OCI-LY7 (cell line): ENCODE measurements at regions not wholly inside any gene's neighbourhood (a gene's known extent, or its start where the extent isn't known, plus 50 kb on each side); places are given as distances from the start of the nearest gene placed in this dataset.

Experiments used
- BruUV-seq: library from RNA; stranded (reverse); fragments of 400-500 nt; replicated peaks from 2 replicates; lab custom pipeline; 2021; lab: Mats Ljungman, UMichigan
- CTCF ChIA-PET: fragments of 300-600 bp; sonication (Branson Sonifier 250); formaldehyde crosslinking; loops from one replicate; lab custom pipeline; 2022; ENCODE audit warnings: antibody characterized with exemption; ENCODE audit not compliant: unreplicated experiment; lab: Charles Lee
- POLR2A ChIA-PET: fragments of 300-600 bp; sonication (Branson Sonifier 250); formaldehyde crosslinking; loops from one replicate; lab custom pipeline; 2022; ENCODE audit warnings: antibody characterized with exemption; lab: Charles Lee
- DNase-seq: peaks from one replicate; pipeline ENCODE4 v3.0.0-alpha.2; 2015; ENCODE audit warnings: low spot score
- H2AFZ ChIP-seq: fragments of 200-600 bp; sonication (generic), shearing (Covaris generic); 2 replicates; pipeline ENCODE4 v1.6.1; 2014; ENCODE audit warnings: mild to moderate bottlenecking, antibody characterized with exemption, low read length, moderate library complexity
- H3K27ac ChIP-seq: fragments of 200-600 bp; sonication (generic); 2 replicates; pipeline ENCODE4 v1.5.1; 2014; ENCODE audit warnings: mixed run types, low read depth, mild to moderate bottlenecking, moderate library complexity, low read length, inconsistent platforms; ENCODE audit not compliant: poor library complexity, severe bottlenecking
- H3K36me3 ChIP-seq: fragments of 200-600 bp; sonication (generic); 2 replicates; pipeline ENCODE4 v1.6.1; 2014; ENCODE audit warnings: mild to moderate bottlenecking, antibody characterized with exemption, low read length, moderate library complexity, mixed read lengths; ENCODE audit not compliant: insufficient read depth
- H3K4me1 ChIP-seq: fragments of 200-600 bp; sonication (generic); 2 replicates; pipeline ENCODE4 v1.5.1; 2014; ENCODE audit warnings: mild to moderate bottlenecking, low read length; ENCODE audit not compliant: insufficient read depth, poor library complexity, severe bottlenecking
- H3K4me2 ChIP-seq: fragments of 200-600 bp; sonication (generic); 2 replicates; pipeline ENCODE4 v1.6.1; 2014; ENCODE audit warnings: mild to moderate bottlenecking, low read length
- H3K4me3 ChIP-seq: fragments of 200-600 bp; sonication (generic); 2 replicates; pipeline ENCODE4 v1.5.1; 2014; ENCODE audit warnings: mild to moderate bottlenecking, low read depth, low read length; ENCODE audit not compliant: poor library complexity, severe bottlenecking
- H3K79me2 ChIP-seq: fragments of 200-600 bp; sonication (generic); 2 replicates; pipeline ENCODE4 v1.6.1; 2016; ENCODE audit warnings: low read depth, mild to moderate bottlenecking, low read length, moderate library complexity, mixed read lengths; ENCODE audit not compliant: insufficient read depth
- H3K9me2 ChIP-seq: fragments of 200-600 bp; sonication (generic); 2 replicates; pipeline ENCODE4 v1.6.1; 2016; ENCODE audit warnings: mild to moderate bottlenecking, low read length, mixed read lengths; ENCODE audit not compliant: insufficient read depth
- H3K9me3 ChIP-seq: fragments of 200-600 bp; sonication (generic); 2 replicates; pipeline ENCODE4 v1.6.1; 2014; ENCODE audit warnings: mild to moderate bottlenecking, mixed run types, low read length, mixed read lengths
- H4K20me1 ChIP-seq: fragments of 200-600 bp; sonication (generic); 2 replicates; pipeline ENCODE4 v1.6.1; 2014; ENCODE audit warnings: mild to moderate bottlenecking, antibody characterized with exemption, low read length, moderate library complexity, mixed read lengths; ENCODE audit not compliant: insufficient read depth
- EZH2phosphoT487 ChIP-seq: fragments of 200-600 bp; sonication (generic); IDR thresholded peaks from 2 replicates; pipeline ENCODE4 v1.6.1; 2018; ENCODE audit warnings: low read depth, borderline replicate concordance, mild to moderate bottlenecking, mixed run types, antibody characterized with exemption, low read length, moderate library complexity, mixed read lengths
- intact Hi-C: fragments of 100-400 bp; cut with micrococcal nuclease; formaldehyde crosslinking; loops from one replicate; pipeline ENCODE4 v1.10.0; 2022; ENCODE audit not compliant: unreplicated experiment
- TF ChIP-seq, protein P1 (sequence below): fragments of 200-600 bp; sonication (generic); conservative IDR thresholded peaks from 2 replicates; pipeline ENCODE4 v1.5.1; 2014; ENCODE audit warnings: mild to moderate bottlenecking, antibody characterized with exemption, low read length, moderate library complexity, mixed read lengths

DNA sequence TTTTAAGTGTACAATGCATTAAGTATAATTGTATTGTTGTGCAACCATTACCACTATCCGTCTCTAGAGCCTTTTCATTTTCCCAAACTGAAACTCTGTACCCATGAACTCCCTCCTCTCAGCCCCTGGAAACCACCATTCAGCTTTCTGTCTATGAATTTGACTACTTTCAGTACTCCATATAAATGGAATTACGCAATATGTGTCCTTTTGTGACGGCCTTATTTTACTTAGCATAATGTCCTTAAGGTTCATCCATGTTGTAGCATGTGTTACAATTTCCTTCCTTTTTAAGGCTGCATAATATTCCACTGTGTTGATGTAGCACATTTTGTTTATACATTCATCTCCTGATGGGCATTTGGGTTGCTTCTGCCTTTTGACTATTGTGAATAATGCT is 143.6 kb upstream of the KCNG1 start:
- no peak for DNase-seq
- H4K20me1 ChIP-seq: no peaks in the 10 kb centered on the region
- no peaks in the 10 kb centered on the region for H3K9me2 ChIP-seq
- BruUV-seq: no TSS peak
- TF ChIP-seq, protein P1, sequence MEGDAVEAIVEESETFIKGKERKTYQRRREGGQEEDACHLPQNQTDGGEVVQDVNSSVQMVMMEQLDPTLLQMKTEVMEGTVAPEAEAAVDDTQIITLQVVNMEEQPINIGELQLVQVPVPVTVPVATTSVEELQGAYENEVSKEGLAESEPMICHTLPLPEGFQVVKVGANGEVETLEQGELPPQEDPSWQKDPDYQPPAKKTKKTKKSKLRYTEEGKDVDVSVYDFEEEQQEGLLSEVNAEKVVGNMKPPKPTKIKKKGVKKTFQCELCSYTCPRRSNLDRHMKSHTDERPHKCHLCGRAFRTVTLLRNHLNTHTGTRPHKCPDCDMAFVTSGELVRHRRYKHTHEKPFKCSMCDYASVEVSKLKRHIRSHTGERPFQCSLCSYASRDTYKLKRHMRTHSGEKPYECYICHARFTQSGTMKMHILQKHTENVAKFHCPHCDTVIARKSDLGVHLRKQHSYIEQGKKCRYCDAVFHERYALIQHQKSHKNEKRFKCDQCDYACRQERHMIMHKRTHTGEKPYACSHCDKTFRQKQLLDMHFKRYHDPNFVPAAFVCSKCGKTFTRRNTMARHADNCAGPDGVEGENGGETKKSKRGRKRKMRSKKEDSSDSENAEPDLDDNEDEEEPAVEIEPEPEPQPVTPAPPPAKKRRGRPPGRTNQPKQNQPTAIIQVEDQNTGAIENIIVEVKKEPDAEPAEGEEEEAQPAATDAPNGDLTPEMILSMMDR: no peak
- TF ChIP-seq EZH2phosphoT487: no peak
- no peaks in the 10 kb centered on the region for H3K9me3 ChIP-seq
- ChIA-PET CTCF (no interaction called here), POLR2A (interaction anchor here (1.4 kb wide), 1 partner anchor 16 kb away, joined by 3 read pairs; no protein-coding TSS in a partner anchor)
- H3K79me2 ChIP-seq: no peaks in the 10 kb centered on the region
- no peak overlapping the region for H3K27ac ChIP-seq
- no peak overlapping the region for H3K4me3 ChIP-seq
- no peak overlapping the region for H3K4me2 ChIP-seq
- no peaks in the 10 kb centered on the region for H3K4me1 ChIP-seq
- no peaks in the 10 kb centered on the region for H3K36me3 ChIP-seq
- no peak overlapping the region for H2AFZ ChIP-seq
- intact Hi-C loops: no loop called here

DNA sequence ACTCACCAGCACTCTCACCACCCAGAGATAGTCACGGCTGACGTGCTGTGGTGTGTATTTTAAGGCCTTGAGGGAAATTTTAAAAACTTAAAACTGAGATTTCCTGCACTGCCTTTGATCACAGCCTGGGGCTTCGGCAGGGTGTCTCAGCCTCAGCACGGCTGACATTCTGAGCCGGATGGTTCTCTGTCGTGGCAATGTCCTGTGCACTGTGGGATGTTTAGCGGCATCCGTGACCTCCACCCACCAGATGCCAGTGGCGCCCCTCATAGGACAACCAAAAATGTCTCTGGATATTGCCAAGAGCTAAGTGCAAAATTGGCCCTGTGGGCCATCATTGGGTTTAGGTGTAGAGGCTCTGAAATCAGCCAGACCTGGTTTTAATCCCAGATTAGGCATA is 142.2 kb upstream of the KCNG1 start:
- BruUV-seq: no TSS peak
- no peaks in the 10 kb centered on the region for H4K20me1 ChIP-seq
- H3K4me3 ChIP-seq: no peak overlapping the region
- H2AFZ ChIP-seq: no peak overlapping the region
- intact Hi-C loops: no loop called here
- DNase-seq: no peak
- no peaks in the 10 kb centered on the region for H3K4me1 ChIP-seq
- no peak overlapping the region for H3K27ac ChIP-seq
- H3K36me3 ChIP-seq: no peaks in the 10 kb centered on the region
- H3K79me2 ChIP-seq: no peaks in the 10 kb centered on the region
- H3K9me3 ChIP-seq: no peaks in the 10 kb centered on the region
- POLR2A ChIA-PET: interaction anchor here (1.4 kb wide), 1 partner anchor 14 kb away, joined by 3 read pairs; no protein-coding TSS in a partner anchor
- no peaks in the 10 kb centered on the region for H3K9me2 ChIP-seq
- TF ChIP-seq, protein P1: no peak
- no peak for TF ChIP-seq EZH2phosphoT487
- CTCF ChIA-PET: no interaction called here
- H3K4me2 ChIP-seq: no peak overlapping the region

DNA sequence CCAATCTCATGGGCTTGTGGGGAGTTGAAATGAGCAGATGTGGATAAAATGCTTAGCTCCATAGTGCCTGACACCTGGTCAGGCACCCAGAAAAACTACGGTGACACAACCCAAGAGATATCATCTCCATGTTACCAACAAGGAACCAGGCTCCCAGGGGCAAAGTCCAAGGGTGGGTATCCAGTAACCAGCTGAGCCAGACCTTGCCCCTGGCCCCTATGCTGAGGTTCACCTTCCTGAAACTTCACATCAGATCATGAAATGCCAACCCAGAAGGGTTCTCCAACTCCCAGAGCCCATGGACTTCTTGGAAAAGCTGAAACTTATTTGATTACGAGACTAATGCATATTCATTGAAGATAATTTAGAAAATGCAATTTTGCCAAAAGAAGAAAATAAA is 141.8 kb upstream of the KCNG1 start:
- H3K36me3 ChIP-seq: no peaks in the 10 kb centered on the region
- H3K79me2 ChIP-seq: no peaks in the 10 kb centered on the region
- H3K27ac ChIP-seq: no peak overlapping the region
- H2AFZ ChIP-seq: no peak overlapping the region
- no TSS peak for BruUV-seq
- no peaks in the 10 kb centered on the region for H4K20me1 ChIP-seq
- no peak overlapping the region for H3K4me3 ChIP-seq
- no peaks in the 10 kb centered on the region for H3K9me3 ChIP-seq
- no peaks in the 10 kb centered on the region for H3K9me2 ChIP-seq
- no peak for DNase-seq
- H3K4me2 ChIP-seq: no peak overlapping the region
- no peaks in the 10 kb centered on the region for H3K4me1 ChIP-seq
- CTCF ChIA-PET: interaction anchor here (0.6 kb wide), 1 partner anchor 174 kb away, joined by 3 read pairs; no protein-coding TSS in a partner anchor
- TF ChIP-seq EZH2phosphoT487: no peak
- TF ChIP-seq, protein P1: no peak
- intact Hi-C loops: no loop called here
- POLR2A ChIA-PET: no interaction called here
